HG03460 (cell line): ENCODE measurements at regions not wholly inside any gene's neighbourhood (a gene's known extent, or its start where the extent isn't known, plus 50 kb on each side); places are given as distances from the start of the nearest gene placed in this dataset.
"Not testable (repeated sequence)": the region's sequence is repeated elsewhere in the genome, so short reads cannot be mapped to it uniquely, and the experiment has no call there.

Source experiments
- ATAC-seq: cut with Tn5 transposase; IDR thresholded peaks from one replicate; pipeline ENCODE4 v1.9.1; 2021; ENCODE audit not compliant: unreplicated experiment

- ATAC-seq = no peak
These were observed 258.8 kb upstream of the IRS2 start for GRCh38 chr13:110045202-110045601.

- ATAC-seq = no peak
These were observed 258.2 kb upstream of the IRS2 start for GRCh38 chr13:110044551-110045111.

- ATAC-seq = no peak
These were observed 256.0 kb upstream of the IRS2 start for GRCh38 chr13:110042253-110042950.

- ATAC-seq = not testable (repeated sequence)
These were observed 255.3 kb upstream of the IRS2 start for GRCh38 chr13:110041638-110042037.

- no peak for ATAC-seq
These were observed 251.7 kb upstream of the IRS2 start for GRCh38 chr13:110037925-110038573.

GRCh38 chr13:110036060-110036459 is 249.7 kb upstream of the IRS2 start:
- no peak for ATAC-seq

DNA sequence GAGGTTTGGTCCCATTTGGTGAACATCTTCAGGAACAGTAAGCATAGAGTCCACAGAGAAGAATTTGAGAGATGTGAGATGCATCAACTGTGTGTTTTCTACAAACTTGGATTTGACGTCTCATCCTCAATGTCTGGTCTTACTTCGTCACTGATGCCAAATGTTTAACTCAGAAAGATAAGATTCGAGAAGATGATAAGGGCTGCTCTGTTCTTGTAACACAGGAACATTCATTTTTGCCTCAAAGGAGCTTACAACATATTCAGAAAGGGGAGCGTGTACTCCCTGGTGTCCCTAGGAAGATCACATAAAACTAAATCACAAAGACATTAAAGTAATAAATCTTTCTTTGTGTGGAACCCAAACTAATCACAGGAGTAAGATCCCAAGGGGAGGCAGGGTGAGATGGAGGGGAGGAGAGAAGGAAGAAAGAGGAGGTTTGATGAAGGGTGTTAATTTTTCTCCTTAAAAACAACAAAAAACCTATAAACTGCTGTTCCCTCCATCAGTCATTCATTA is 247.7 kb upstream of the IRS2 start:
- ATAC-seq = no peak

DNA sequence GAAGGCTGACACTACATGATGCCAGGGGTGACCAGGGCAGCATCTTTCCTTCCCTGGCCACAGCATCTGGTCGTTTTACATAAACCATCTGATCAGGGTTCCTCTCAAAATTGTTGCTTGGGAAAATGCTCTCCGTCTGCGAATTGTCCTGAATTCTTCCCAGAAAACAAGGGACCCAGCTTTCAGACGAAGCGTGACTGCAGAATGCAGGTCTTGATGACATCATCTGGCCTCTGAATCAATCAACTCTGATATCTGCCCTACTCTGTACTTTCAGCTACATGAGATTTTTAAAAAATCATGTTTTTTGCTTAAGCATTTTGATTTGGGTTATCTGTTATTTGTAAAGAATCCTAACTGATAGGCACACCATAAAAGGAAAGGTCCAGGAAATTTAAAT is 246.6 kb upstream of the IRS2 start:
- no peak for ATAC-seq

- no peak for ATAC-seq
These were observed 244.1 kb upstream of the IRS2 start for GRCh38 chr13:110030394-110030928.

- ATAC-seq = no peak
These were observed 242.6 kb upstream of the IRS2 start for GRCh38 chr13:110028838-110029621.

DNA sequence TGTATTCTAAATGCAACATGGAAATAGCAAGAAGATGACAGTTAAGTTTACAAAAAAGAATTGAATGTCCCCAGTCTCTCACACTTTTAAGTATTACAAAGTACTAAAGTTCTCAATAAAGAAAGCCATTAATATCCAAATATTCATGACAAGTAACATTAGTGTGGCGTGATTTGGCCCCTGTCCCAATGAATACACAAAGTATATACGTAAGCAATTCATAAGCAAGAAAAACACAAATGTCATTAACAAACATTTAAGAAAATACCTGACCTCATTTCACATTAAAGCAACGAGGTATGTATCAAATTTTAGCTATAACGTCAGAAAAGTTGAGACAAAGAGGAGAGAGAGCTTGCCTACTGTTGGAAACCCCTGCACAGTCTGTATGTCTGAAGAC is 241.9 kb upstream of the IRS2 start:
- ATAC-seq = no peak

DNA sequence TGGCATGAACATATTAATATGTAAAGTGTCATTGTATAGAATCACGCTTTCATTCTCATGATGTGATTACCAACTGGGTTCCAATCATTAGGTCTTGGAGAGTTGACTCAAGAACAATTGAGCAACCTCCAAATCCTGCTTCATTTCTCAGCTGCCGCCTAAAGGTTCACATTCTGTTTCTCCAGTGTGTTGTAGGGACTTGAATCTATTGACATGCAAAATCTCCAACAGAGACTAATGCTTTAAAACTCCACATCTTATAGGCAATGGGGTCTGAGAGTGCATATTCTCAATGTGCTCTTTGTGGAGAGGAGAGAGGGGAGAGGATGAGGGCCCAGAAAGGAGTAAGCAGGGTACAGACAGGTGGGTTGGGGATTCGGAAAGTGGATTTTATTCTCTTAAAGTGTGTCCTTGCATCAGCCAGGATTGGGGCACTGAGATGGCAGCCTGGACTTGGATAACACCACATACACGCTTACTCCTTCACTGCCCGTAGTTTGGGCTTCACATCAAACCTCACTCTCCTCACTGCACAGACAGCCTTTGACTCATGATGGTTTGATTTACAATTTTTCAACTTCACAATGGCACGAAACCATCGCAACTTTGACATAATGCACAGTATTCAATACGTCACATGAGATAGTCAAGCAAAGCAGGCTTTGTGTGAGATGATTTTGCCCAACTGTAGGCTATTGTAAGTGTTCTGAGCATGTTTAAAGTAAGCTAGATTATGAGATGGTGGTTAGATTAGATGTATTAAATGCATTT is 241.3 kb upstream of the IRS2 start:
- no peak for ATAC-seq

DNA sequence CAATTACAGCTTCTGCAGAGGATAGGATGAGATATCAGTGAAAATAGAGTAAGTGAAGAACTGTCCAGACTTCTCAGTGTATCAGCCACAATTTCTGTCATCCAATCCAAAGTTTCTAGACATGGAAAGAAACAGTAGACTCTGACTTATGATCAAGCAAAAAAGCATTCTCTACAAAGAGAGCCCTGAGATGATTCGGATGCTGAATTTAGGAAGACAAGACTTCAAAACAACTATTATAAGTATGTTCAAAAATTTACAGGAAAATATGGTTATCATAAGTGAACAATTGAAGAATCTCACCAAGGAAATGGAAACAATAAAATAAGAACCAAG is 238.2 kb upstream of the IRS2 start:
- no peak for ATAC-seq

GRCh38 chr13:110023729-110024644 is 237.6 kb upstream of the IRS2 start:
- ATAC-seq = no peak

DNA sequence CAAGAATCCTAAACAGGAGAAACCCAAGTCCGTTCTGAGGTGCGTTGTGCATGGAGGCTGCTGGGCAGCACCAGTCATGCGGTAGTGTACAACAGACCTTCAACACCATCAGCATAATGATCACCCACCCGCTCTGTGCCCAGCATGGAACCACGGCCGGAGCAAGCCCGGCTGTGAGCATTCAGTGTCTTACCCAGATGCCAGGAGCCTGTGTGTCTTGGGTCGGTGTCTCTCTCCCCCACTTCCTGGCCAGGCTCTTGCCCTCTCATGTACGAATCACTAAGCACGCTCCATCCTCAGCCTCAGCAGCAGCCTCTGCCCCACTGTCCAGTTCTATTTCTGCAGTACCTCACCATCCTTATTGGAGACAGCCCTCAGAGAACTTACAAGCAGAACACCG is 231.6 kb upstream of the IRS2 start:
- no peak for ATAC-seq

DNA sequence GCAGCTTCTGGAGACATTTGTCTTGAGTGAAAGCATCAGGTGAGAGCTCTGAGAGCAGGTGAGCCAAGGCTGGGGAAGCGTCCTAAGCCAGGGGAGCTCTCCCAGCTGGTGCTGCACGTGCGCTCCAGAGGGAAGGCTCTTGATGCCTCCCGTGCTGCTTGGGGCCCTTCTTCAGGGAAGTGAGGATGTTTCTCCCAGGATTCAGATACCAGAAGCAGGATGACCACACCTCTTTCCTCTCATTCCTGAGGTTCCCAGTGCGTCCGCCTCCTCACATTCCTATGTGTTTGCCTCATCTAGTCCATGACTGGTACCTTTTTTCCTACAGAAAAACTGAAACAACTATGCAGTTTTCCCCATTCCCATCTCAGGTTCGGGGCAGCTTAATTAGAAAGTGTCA is 231.0 kb upstream of the IRS2 start:
- no peak for ATAC-seq

DNA sequence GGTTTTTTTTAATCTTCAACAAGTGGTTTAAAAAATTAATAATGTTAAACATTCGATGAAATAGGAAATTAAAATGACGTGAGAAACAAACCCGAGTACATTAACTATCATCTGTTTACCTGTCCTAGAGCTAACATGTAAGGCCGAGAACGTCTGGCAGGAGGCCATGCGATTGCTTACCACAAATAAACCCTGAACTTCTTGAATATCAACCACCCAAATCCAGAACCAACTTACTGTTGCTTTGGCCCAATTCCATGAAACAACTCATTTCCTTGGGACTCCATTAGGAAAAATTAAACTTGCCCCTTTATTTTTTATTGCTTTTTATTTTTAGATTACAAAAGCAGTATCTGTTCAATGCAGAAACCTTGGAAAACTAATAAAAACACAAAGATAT is 228.9 kb upstream of the IRS2 start:
- ATAC-seq = no peak

DNA sequence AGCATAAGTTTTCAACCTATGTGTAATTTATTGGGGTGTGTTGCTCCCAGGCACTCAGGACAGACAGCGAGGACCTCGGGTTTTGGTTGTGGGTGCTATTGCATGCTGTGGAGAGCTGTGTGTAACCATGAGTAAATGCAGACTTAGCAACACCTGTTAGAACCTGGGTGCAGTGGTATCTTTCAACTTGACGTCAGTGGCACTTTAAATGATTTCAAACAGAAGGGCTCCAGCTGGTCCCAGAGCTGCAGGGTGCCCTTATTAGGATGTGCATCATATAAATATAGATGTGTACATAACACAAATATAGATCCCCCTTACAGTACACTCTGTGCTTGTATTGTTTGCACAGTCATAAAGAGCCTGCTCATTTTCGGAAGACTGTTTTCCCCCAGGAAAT is 228.3 kb upstream of the IRS2 start:
- no peak for ATAC-seq

DNA sequence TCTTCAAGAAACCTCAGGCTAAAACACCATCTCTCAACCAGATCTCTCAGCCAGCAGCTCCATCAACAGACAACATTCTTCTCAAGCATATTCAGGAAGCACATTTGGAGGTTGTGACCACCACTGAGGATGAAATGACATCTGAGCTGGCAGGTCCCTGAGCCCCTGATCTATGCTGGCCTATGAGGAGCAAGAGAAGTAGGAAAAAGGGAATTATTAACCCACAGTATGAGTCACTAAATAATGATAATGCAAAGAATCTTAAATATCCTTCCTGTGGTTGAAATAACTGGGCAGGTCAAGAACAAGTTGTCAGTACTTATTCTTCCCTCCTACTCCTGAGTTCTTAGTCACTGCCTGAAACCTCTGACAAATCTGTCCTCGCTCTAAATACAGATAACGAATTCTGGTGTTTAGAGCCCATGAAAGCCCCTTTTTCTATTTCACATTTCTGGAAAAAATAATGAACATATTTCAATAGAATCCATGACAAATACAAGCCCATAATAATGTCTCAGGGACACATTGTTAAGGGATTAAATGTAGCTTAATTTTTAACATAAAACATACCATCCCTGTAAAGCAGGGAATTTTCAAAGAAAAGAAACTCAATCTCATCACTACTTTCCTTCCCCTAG is 225.8 kb upstream of the IRS2 start:
- no peak for ATAC-seq
